HG02763 (cell line): ENCODE measurements at regions not wholly inside any gene's neighbourhood (a gene's known extent, or its start where the extent isn't known, plus 50 kb on each side); places are given as distances from the start of the nearest gene placed in this dataset.
"Not testable (repeated sequence)": the region's sequence is repeated elsewhere in the genome, so short reads cannot be mapped to it uniquely, and the experiment has no call there.

Experiments
- ATAC-seq: cut with Tn5 transposase; IDR thresholded peaks from one replicate; pipeline ENCODE4 v1.9.1; 2021; ENCODE audit warnings: mild to moderate bottlenecking, moderate library complexity; ENCODE audit not compliant: unreplicated experiment

DNA sequence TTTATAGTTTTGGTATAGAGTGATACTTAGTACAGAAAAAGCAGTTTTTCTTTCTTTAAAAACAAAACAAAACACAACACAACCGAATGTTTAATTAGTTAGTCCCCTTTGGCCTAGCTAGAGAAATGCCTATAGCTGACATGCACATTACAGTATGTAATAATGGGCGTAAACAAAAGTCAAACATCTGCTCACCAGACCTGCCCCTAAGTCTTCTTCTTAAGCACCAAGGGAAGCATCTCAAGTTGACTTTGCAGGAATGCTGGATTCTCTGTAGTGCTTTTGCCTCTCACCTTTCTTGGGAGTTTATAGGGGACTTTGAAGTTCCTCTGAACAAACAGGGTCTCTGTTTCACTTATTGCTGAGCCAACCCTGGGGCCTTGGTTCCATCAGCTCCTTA is 143.7 kb downstream of the TM2D1 start:
- no peak for ATAC-seq

GRCh38 chr1:61580417-61580816 is 144.5 kb downstream of the TM2D1 start:
- no peak for ATAC-seq

- no peak for ATAC-seq
These were observed 145.1 kb downstream of the TM2D1 start for GRCh38 chr1:61579802-61580201.

- no peak for ATAC-seq
These were observed 152.9 kb downstream of the TM2D1 start for GRCh38 chr1:61572046-61572445.

DNA sequence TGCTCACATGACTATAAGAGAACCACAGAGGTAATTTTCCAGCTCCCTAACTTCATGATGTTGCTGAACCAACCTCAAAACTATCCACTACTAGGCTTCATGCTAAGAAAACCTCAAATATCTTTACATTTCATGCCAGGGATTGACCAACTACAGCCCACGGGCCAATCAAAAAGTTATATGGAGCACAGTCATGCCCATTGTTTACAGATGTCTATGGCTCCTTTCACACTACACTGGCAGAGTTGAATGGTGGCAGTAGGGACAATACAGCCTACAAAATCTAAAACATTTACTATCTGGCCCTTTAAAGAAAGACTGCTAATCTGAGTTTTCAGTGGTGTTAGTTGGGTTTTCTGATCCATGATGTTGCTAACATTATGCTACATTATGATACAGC is 154.8 kb downstream of the TM2D1 start:
- ATAC-seq = no peak

GRCh38 chr1:61569303-61569621 is 155.7 kb downstream of the TM2D1 start:
- no peak for ATAC-seq

DNA sequence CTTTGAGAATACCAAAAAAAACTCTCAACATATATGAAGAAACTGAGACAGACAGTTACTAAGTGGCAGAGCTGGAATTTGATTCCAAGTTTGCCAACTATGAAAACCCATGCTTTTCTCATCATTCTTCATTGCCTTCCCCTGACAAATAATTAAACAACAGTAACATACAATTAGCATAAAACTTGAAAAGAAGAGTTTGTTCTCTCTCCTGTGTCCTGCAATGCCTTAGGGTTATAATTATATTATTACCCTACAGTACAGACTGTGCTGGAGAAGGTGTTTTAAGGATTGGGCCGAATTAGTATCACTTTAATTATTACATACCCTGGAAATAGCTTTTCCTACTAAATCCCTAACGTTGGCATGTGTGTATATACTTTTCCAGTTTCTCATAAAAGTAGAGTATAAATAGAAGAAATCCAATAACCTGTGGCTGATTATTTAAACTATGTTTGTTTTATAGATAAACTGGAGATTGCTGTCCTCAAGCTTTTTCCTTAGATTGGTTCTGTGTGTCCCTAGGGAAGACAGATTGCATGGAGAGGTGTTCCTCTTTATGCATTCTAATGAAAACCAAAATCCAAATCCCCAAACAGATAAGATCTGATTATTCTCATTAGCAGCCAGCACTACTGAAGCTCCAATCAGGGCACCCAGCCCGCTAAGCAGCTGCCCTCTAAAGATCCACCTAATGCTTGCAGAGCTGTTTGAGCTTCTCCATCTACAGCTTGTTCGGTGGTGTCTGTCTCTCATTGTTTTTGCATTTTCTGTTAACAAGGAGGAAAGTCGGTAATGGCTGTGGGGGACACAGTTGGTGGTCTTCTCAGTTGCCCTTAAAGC is 156.3 kb downstream of the TM2D1 start:
- ATAC-seq = no peak

DNA sequence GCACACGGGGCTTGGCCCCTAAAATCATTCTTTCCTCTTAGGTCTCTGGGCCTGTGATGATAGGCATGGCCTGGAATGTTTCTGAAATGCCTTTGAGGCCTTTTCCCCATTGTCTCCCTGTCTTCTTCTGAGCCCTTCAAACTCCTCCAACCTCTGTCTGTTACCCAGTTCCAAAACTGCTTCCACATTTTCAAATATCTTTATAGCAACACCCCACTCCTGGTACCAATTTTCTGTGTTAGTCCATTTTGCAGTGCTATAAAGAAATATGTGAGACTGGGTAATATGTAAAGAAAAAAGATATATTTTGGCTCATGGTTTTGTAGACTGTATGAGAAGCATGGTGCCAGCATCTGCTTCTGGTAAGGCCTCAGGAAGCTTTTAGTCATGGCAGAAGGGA is 158.8 kb downstream of the TM2D1 start:
- no peak for ATAC-seq

DNA sequence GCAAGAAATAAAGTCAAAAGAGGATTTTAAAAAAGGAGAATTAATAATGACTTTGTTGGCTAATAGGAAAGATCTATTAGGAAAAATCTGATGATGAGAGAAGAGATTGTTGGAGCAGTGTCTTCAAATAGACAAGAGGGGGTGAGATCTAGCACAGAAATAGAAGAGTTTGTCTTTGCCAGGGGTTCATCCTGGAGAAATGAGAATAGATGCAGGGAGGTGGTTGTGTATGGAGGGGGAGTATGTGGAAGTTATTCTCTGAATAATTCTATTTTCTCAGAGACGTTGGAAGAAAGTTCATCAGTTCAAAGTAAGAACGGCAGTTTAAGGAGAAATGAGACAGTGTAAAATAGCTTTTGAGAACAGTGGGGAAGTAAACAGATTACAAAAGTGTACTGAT is 161.3 kb downstream of the TM2D1 start:
- ATAC-seq = no peak

GRCh38 chr1:61561666-61562065 is 163.3 kb downstream of the TM2D1 start:
- ATAC-seq = no peak

DNA sequence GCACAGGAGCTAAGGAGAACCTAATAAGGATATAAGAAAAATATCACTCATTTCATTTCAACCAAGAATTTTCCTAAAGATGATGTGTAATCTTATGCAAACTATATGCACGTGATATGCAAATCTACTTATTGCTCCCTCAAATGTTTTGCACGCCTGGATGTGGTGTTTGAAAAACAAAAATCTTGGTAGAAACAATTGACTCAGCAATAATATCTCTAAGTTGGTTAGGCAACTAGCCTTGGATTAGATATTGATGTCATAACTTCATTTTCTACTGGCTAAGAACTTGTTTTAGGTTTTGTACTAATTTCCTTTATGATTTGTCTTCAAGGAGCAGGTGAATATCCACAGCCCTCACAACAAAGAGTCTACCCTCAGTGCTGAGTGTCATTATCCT is 164.6 kb downstream of the TM2D1 start:
- ATAC-seq = no peak

GRCh38 chr1:61556631-61557030 is 168.3 kb downstream of the TM2D1 start:
- no peak for ATAC-seq

GRCh38 chr1:61552630-61553305 is 172.2 kb downstream of the TM2D1 start:
- ATAC-seq = no peak

DNA sequence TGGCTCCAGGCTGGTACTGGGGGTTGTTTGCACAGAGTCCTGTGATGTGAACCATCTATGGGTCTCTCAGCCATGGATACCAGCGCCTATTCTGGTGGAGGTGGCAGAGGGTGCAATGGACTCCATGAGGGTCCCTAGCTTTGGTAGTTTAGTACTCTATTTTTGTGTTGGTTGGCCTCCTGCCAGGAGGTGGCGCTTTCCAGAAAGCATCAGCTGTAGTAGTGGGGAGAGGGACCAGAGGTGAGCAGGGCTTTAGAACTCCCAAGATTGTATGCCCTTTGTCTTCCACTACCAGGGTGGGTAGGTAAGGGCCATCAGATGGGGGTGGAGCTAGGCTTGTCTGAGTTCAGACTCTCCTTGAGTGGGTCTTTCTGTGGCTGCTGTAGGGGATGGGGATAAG is 177.6 kb downstream of the TM2D1 start:
- ATAC-seq = not testable (repeated sequence)

- not testable (repeated sequence) for ATAC-seq
These were observed 180.1 kb downstream of the TM2D1 start for GRCh38 chr1:61544870-61545269.

- ATAC-seq = not testable (repeated sequence)
These were observed 181.4 kb downstream of the TM2D1 start for GRCh38 chr1:61543498-61543897.

- ATAC-seq = no peak
These were observed 185.1 kb downstream of the TM2D1 start for GRCh38 chr1:61539720-61540462.

DNA sequence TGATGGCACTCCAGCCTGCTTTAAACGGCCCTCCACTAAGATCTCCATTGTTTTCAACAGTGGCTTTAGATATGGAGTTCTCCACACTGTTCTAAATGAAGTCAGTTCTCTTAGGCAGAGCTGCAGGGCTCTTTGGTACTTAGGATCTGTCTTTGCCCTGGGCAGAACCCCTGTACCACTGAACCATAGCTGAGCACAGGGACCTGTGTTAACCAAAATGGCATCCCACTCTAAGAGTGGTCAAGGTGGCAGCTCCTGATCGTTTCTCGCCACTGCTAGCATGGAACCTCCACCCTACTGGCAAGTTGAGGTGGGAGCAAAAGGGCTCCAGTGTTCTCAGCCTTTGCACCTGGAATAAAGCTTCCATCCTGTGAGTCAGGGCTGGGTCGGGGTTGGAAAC is 186.7 kb downstream of the TM2D1 start:
- no peak for ATAC-seq

DNA sequence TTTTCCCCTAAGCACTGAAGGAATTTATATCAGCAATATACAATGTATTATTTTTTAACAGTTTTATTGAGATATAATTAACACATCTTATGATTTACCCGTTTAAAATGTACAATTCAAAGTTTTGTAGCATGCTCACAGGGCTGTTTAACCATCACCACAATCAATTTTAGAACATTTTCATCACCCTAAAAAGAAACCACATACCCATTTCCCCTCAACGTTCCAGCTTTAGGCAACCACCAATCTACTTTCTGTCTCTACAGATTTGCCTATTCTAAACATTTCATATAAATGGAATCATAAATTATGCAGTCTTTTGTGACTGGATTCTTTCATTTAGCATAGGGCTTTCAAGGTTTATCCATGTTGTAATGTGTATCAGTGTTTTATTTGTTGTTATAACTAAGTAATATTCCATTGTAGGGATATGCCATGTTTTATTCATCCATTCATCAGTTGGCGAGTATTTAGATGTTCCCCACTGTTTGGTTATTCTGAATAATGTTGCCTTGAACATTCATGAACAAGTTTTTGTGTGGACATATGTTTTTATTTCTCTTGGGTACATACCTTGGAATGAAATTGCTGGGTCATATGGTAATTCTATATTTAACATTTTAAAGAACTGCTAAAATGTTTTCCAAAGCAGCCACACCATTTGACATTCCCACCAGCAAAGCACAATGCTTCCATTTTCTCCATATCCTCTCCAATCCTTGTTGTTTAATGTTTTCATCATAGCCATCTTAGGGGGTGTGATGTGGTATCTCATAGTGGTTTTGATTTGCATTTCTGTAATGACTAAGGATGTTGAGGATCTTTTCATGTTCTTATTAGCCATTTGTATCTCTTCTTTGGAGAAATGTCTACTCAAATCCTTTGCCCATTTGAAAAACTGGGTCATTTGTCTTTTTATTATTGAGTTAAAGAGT is 188.5 kb downstream of the TM2D1 start:
- no peak for ATAC-seq

- no peak for ATAC-seq
These were observed 190.1 kb downstream of the TM2D1 start for GRCh38 chr1:61534847-61535246.

DNA sequence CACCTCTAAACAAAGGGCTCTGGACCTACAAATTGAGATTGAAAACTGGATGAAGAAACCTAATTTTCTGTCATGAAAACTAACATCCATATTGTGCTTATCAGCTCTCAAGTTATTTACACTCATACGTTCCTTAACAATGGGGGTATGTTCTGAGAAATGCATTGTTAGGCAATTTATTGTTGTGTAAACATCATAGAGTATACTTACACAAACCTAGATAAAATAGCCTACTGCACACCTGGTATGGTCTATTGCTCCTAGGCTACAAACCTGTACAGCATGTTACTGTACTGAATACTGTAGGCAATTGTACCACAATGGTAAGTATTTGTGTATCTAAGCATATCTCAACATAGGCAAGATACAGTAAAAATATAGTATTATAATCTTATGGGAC is 191.4 kb downstream of the TM2D1 start:
- no peak for ATAC-seq
